Fibroblast of skin of left biceps (primary cell): ENCODE measurements at regions not wholly inside any gene's neighbourhood (a gene's known extent, or its start where the extent isn't known, plus 50 kb on each side); places are given as distances from the start of the nearest gene placed in this dataset.
A peak's percentile ranks its signal among the peaks of the same experiment; 100 is the strongest.

Experiments used
- DNase-seq, 2 experiments: peaks; one replicate each; pipeline ENCODE4 v3.0.0-alpha.2; 2013; ENCODE audit warnings: low read depth in 2 of 2

GRCh38 chr1:96962751-96963211, 241.2 kb downstream of the PTBP2 start:
- DNase-seq = peak; percentile 75 to 76

GRCh38 chr1:96964761-96965160, 243.2 kb downstream of the PTBP2 start:
- no peak for DNase-seq

- DNase-seq = peak; percentile 35 to 37
These were observed 245.1 kb downstream of the PTBP2 start for GRCh38 chr1:96966536-96967138.

GRCh38 chr1:96967311-96967710, 245.7 kb downstream of the PTBP2 start:
- no peak for DNase-seq

GRCh38 chr1:96968541-96968940, 247.0 kb downstream of the PTBP2 start:
- no peak for DNase-seq

- DNase-seq = no peak
These were observed 247.4 kb downstream of the PTBP2 start for GRCh38 chr1:96968983-96969382.

GRCh38 chr1:96969656-96970163, 248.1 kb downstream of the PTBP2 start:
- DNase-seq = no peak

GRCh38 chr1:96971439-96971838, 249.9 kb downstream of the PTBP2 start:
- no peak for DNase-seq

GRCh38 chr1:96971849-96972602, 250.4 kb downstream of the PTBP2 start:
- DNase-seq = no peak

GRCh38 chr1:96973605-96974004, 252.0 kb downstream of the PTBP2 start:
- DNase-seq = peak; percentile 15 to 28

- DNase-seq = peak in 1 of 2 experiments; percentile 18
These were observed 256.9 kb downstream of the PTBP2 start for GRCh38 chr1:96978444-96978843.

- DNase-seq = no peak
These were observed 257.3 kb downstream of the PTBP2 start for GRCh38 chr1:96978901-96979300.

GRCh38 chr1:96979304-96980268, 258.0 kb downstream of the PTBP2 start:
- DNase-seq = no peak

GRCh38 chr1:96980448-96980847, 258.9 kb downstream of the PTBP2 start:
- DNase-seq = no peak

GRCh38 chr1:96981181-96981580, 259.6 kb downstream of the PTBP2 start:
- DNase-seq = no peak

- no peak for DNase-seq
These were observed 260.5 kb downstream of the PTBP2 start for GRCh38 chr1:96982118-96982517.

GRCh38 chr1:96983866-96984265, 262.3 kb downstream of the PTBP2 start:
- DNase-seq = no peak

- DNase-seq = no peak
These were observed 265.7 kb downstream of the PTBP2 start for GRCh38 chr1:96987186-96987703.

GRCh38 chr1:96989302-96989701, 267.7 kb downstream of the PTBP2 start:
- no peak for DNase-seq

- DNase-seq = no peak
These were observed 268.6 kb downstream of the PTBP2 start for GRCh38 chr1:96990136-96990535.

- DNase-seq = no peak
These were observed 269.7 kb downstream of the PTBP2 start for GRCh38 chr1:96991261-96991660.

- no peak for DNase-seq
These were observed 271.3 kb downstream of the PTBP2 start for GRCh38 chr1:96992871-96993270.
